Stomach (tissue), 4 donors: ENCODE measurements at regions not wholly inside any gene's neighbourhood (a gene's known extent, or its start where the extent isn't known, plus 50 kb on each side); places are given as distances from the start of the nearest gene placed in this dataset.

Experiments
- CTCF ChIP-seq, 7 experiments: fragments of 450-650 bp in 4 of 7; fragments of 200-600 bp in 3 of 7; sonication (generic) in 3 of 7; IDR thresholded peaks; one replicate each; pipeline ENCODE4 v1.5.1; 2016 to 2019; ENCODE audit warnings: antibody characterized with exemption in 7 of 7, control low read depth in 2 of 7, mild to moderate bottlenecking in 1 of 7
- EP300 ChIP-seq: sonication (generic); formaldehyde crosslinking; IDR thresholded peaks from one replicate; pipeline ENCODE4 v1.6.1; 2017; ENCODE audit warnings: antibody characterized with exemption
- POLR2A ChIP-seq, 4 donors: fragments of 450-650 bp; IDR thresholded peaks; one replicate each; pipeline ENCODE4 v1.6.1; 2016; ENCODE audit warnings: antibody characterized with exemption in 4 of 4, control low read depth in 2 of 4, mild to moderate bottlenecking in 1 of 4, moderate library complexity in 1 of 4
- POLR2AphosphoS5 ChIP-seq, 3 donors: sonication (generic); formaldehyde crosslinking; IDR thresholded peaks; one replicate each; pipeline ENCODE4 v1.6.1; 2016; ENCODE audit warnings: antibody characterized with exemption in 3 of 3

GRCh38 chr1:212231372-212231771 is 53.8 kb upstream of the PPP2R5A start:
- no peak for TF ChIP-seq POLR2A (IDR thresholded peaks at IDR 0.05)
- TF ChIP-seq CTCF (IDR thresholded peaks at IDR 0.05): no peak
- no peak for TF ChIP-seq POLR2AphosphoS5 (IDR thresholded peaks at IDR 0.05)
- TF ChIP-seq EP300: no peak
